Loucy (cell line): ENCODE measurements at regions not wholly inside any gene's neighbourhood (a gene's known extent, or its start where the extent isn't known, plus 50 kb on each side); places are given as distances from the start of the nearest gene placed in this dataset.

Source experiments
- H2AFZ ChIP-seq: fragments of 200-600 bp; sonication (generic); 2 replicates; pipeline ENCODE4 v1.6.0; 2016; ENCODE audit warnings: antibody characterized with exemption, mild to moderate bottlenecking, low read length, moderate library complexity
- H3F3A ChIP-seq: fragments of 200-600 bp; 2 replicates; pipeline ENCODE4 v1.6.0; 2016; ENCODE audit warnings: antibody characterized with exemption, low read depth, mild to moderate bottlenecking
- H3K27me3 ChIP-seq: fragments of 200-600 bp; sonication (generic); 2 replicates; pipeline ENCODE4 v1.6.1; 2014; ENCODE audit warnings: low read length, mild to moderate bottlenecking; ENCODE audit not compliant: insufficient read depth, poor library complexity, severe bottlenecking
- H3K36me3 ChIP-seq: fragments of 200-600 bp; sonication (generic); 2 replicates; pipeline ENCODE4 v1.6.1; 2016; ENCODE audit warnings: low read length; ENCODE audit not compliant: insufficient read depth
- H3K4me1 ChIP-seq: fragments of 200-600 bp; sonication (generic); 2 replicates; pipeline ENCODE4 v1.5.1; 2014; ENCODE audit warnings: low read length, mild to moderate bottlenecking; ENCODE audit not compliant: insufficient read depth, poor library complexity, severe bottlenecking
- H3K4me2 ChIP-seq: fragments of 200-600 bp; sonication (generic); 2 replicates; pipeline ENCODE4 v1.6.0; 2014; ENCODE audit warnings: antibody characterized with exemption, low read length, low read depth, mild to moderate bottlenecking; ENCODE audit not compliant: poor library complexity, severe bottlenecking
- H3K4me3 ChIP-seq: fragments of 200-600 bp; sonication (generic); 2 replicates; pipeline ENCODE4 v1.5.1; 2014; ENCODE audit warnings: low read length, mild to moderate bottlenecking, mixed read lengths; ENCODE audit not compliant: poor library complexity, severe bottlenecking
- H3K79me2 ChIP-seq: fragments of 200-600 bp; sonication (generic); 2 replicates; pipeline ENCODE4 v1.6.1; 2014; ENCODE audit warnings: low read length; ENCODE audit not compliant: insufficient read depth
- H3K9ac ChIP-seq: fragments of 200-600 bp; sonication (generic); 2 replicates; pipeline ENCODE4 v1.6.0; 2014; ENCODE audit warnings: mild to moderate bottlenecking, low read depth, low read length, moderate library complexity; ENCODE audit not compliant: poor library complexity, severe bottlenecking
- H3K9me2 ChIP-seq: fragments of 200-600 bp; sonication (generic); replicated peaks from 2 replicates; pipeline ENCODE4 v1.6.1; 2016; ENCODE audit warnings: low read depth, low read length, mixed read lengths
- H3K9me3 ChIP-seq: fragments of 200-600 bp; sonication (generic); 2 replicates; pipeline ENCODE4 v1.6.1; 2014; ENCODE audit warnings: mild to moderate bottlenecking, antibody characterized with exemption, low read length, low read depth; ENCODE audit not compliant: insufficient read depth
- H4K20me1 ChIP-seq: fragments of 200-600 bp; sonication (generic); 2 replicates; pipeline ENCODE4 v1.6.0; 2014; ENCODE audit warnings: antibody characterized with exemption, low read length, mild to moderate bottlenecking; ENCODE audit not compliant: insufficient read depth, poor library complexity, severe bottlenecking
- CTCF ChIP-seq: fragments of 200-600 bp; sonication (generic); conservative IDR thresholded peaks from 2 replicates; pipeline ENCODE4 v1.5.1; 2014; ENCODE audit warnings: mild to moderate bottlenecking, antibody characterized with exemption, low read length
- EZH2phosphoT487 ChIP-seq: fragments of 200-600 bp; IDR thresholded peaks from 2 replicates; pipeline ENCODE4 v1.6.1; 2018; ENCODE audit warnings: antibody characterized with exemption, mild to moderate bottlenecking, moderate library complexity, borderline replicate concordance

- Histone ChIP-seq H4K20me1 (no peaks in the 10 kb centered on the region), H3K4me3 (no peak overlapping the region), H3K27me3 (no peaks in the 10 kb centered on the region), H2AFZ (no peak overlapping the region), H3F3A (no peaks in the 10 kb centered on the region), H3K4me2 (no peak overlapping the region), H3K9ac (no peak overlapping the region), H3K9me3 (no peaks in the 10 kb centered on the region), H3K79me2 (no peaks in the 10 kb centered on the region), H3K36me3 (no peaks in the 10 kb centered on the region), H3K4me1 (peaks cover 11% of the 10 kb centered on the region), H3K9me2 (no peaks in the 10 kb centered on the region)
- no peak for TF ChIP-seq EZH2phosphoT487
- no peak for TF ChIP-seq CTCF
Observed at GRCh38 chrX:39829965-39830364, 267.8 kb downstream of the BCOR start.

GRCh38 chrX:39830414-39830813 lies 267.3 kb downstream of the BCOR start:
- H3K9me3 ChIP-seq, result no peaks in the 10 kb centered on the region
- no peaks in the 10 kb centered on the region for H3K27me3 ChIP-seq
- H3K9me2 ChIP-seq, result no peaks in the 10 kb centered on the region
- H3F3A ChIP-seq, result no peaks in the 10 kb centered on the region
- H3K4me1 ChIP-seq, result peaks cover 9% of the 10 kb centered on the region
- H3K4me2 ChIP-seq, result no peak overlapping the region
- no peaks in the 10 kb centered on the region for H3K79me2 ChIP-seq
- no peak overlapping the region for H2AFZ ChIP-seq
- TF ChIP-seq CTCF, result no peak
- no peak overlapping the region for H3K9ac ChIP-seq
- H3K4me3 ChIP-seq, result no peak overlapping the region
- no peaks in the 10 kb centered on the region for H4K20me1 ChIP-seq
- H3K36me3 ChIP-seq, result no peaks in the 10 kb centered on the region

GRCh38 chrX:39832211-39832610 lies 265.5 kb downstream of the BCOR start:
- Histone ChIP-seq H3K9me2 (no peaks in the 10 kb centered on the region), H3K79me2 (no peaks in the 10 kb centered on the region), H3K4me3 (no peak overlapping the region), H3K9ac (no peak overlapping the region), H3K4me2 (no peak overlapping the region), H3K36me3 (no peaks in the 10 kb centered on the region), H3K9me3 (no peaks in the 10 kb centered on the region), H3K27me3 (no peaks in the 10 kb centered on the region), H3F3A (no peaks in the 10 kb centered on the region), H2AFZ (no peak overlapping the region), H4K20me1 (no peaks in the 10 kb centered on the region), H3K4me1 (peaks cover 4% of the 10 kb centered on the region)
- no peak for TF ChIP-seq CTCF
- no peak for TF ChIP-seq EZH2phosphoT487
